T47D (cell line): ENCODE measurements at regions not wholly inside any gene's neighbourhood (a gene's known extent, or its start where the extent isn't known, plus 50 kb on each side); places are given as distances from the start of the nearest gene placed in this dataset.
"Not testable (repeated sequence)": the region's sequence is repeated elsewhere in the genome, so short reads cannot be mapped to it uniquely, and the experiment has no call there.

Experiments used
- DNase-seq, 2 experiments: peaks; one replicate each; pipeline versions ENCODE4 v3.0.0 to v3.0.0-alpha.2; 2011 to 2012; ENCODE audit warnings: low read depth in 1 of 2, low spot score in 1 of 2
- JUND ChIP-seq: IDR thresholded peaks from 2 replicates; pipeline ENCODE4 v1.6.1; 2012; ENCODE audit warnings: low read depth
- in situ Hi-C: cut with HindIII; loops from 2 replicates; pipeline ENCODE4 v1.10.0; 2016; ENCODE audit warnings: low sequenced_read_pairs, low pct_unique_long_range_greater_than_20kb

DNA sequence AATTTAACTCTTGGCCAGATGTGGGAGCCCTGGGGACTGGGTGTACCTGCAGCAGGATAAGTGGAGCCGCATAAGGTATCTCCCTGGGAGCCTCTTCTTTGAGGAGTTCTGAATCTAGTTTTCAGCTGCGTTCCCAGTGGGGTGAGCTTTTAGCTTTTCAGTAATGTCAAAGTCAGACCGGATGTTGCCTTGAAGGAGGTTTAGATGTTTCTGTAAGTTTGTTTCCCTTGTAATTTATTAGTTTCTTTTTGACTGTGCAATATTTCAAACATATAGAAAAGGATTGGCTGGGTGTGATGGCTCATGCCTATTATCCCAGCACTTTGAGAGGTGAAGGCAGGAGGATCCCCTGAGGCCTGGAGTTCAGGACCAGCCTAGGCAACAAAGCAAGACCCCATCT, 98.6 kb upstream of the EEF2KMT start:
- no peak for TF ChIP-seq JUND
- no peak for DNase-seq
- in situ Hi-C loops: no loop called here

DNA sequence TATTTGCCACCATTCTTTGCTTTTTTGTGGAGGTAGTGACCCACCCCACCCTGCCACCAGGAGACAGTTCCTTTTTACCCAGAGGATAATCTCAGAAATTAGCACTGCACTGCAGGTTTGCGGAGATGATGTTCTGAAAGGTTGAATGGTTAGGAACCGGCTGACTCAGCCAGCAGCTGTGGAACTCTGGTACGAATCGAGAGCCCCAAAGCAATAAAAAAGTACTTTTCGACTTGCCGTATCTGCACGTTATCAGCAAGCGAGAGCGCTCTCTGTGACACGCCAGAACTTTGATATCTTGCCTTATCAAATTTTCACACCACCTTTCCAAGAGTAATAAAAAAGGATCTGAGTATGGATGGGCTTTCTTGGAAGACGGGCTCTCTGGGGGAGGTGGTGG, 96.3 kb upstream of the EEF2KMT start:
- in situ Hi-C loops: no loop called here
- no peak for DNase-seq
- no peak for TF ChIP-seq JUND

DNA sequence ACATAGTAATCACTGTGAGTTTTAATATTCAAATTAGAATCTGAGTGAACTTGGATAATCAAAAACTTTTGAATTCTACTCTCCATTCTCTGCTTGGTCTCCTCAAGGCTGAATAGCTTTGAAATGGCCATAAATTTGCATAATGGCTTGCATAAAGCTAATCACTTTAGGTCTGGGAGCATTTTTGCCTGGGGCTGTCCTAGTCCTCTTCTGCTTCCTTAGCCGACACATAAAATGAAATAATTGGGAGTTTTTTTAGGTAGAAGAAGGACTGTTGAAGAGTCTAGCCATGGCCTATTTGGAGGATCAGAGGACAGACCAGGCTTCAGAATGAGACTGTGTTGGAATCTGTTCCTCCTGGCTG, 91.4 kb upstream of the EEF2KMT start:
- no peak for DNase-seq
- in situ Hi-C loops: no loop called here
- no peak for TF ChIP-seq JUND

DNA sequence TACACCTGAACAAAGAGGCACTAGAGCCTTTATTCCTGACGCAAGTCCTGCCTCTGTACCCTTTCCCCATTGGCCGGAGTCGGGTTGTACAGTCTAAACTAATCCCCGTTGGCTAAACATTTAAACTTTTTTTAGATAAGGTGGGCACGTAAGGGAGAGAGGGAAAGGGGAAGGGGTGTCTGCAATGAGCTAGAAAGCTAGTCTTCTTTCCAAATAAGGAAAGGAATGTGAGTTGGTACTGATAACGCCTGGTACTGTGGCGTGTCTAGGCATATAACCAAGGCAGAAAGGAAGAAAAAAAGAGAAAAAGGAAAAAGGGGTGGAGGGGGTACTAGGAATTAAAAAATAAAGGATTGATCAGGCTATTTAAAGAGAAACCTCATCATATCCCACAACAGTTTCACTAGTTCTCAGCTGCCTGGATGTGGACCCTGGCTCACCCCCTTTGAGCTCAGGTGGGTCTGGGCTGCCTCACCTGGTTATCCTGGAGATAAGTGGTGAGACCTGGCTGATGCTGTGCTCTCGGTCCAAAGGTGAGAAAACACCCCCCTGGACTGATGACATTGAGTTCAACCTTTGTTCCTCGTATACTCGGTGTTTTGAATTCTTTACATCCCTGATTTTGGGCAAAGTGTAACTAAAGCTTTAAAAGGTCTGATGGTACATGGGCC, 90.9 kb upstream of the EEF2KMT start:
- in situ Hi-C loops: no loop called here
- TF ChIP-seq JUND: no peak

DNA sequence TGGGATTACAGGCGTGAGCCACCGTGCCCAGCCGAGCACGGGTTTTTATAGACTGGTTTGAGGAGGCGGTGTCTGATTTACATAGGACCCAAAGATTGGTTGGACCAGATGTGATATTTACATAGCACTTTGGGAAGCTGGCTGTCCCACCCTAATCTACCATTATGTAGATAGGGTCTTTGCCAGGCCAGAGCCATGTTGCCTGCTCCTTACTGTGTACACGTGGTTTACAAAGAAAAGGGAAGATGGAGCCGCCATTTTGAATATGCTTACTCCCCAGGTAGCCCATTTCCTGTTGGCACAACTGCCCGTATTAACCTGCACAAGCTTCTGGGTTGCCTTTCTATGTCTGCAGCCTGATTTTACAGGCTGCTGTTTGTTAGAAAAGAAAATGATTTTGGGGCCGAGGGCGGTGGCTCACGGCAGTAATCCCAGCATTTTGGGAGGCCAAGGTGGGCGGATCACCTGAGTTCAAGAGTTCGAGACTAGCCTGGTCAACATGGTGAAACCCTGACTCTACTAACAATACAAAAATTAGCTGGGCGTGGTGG, 89.9 kb upstream of the EEF2KMT start:
- in situ Hi-C loops: no loop called here
- TF ChIP-seq JUND: no peak
- DNase-seq: no peak

More for the DNA sequence above, 90.9 kb upstream of the EEF2KMT start:
- DNase-seq: no peak

DNA sequence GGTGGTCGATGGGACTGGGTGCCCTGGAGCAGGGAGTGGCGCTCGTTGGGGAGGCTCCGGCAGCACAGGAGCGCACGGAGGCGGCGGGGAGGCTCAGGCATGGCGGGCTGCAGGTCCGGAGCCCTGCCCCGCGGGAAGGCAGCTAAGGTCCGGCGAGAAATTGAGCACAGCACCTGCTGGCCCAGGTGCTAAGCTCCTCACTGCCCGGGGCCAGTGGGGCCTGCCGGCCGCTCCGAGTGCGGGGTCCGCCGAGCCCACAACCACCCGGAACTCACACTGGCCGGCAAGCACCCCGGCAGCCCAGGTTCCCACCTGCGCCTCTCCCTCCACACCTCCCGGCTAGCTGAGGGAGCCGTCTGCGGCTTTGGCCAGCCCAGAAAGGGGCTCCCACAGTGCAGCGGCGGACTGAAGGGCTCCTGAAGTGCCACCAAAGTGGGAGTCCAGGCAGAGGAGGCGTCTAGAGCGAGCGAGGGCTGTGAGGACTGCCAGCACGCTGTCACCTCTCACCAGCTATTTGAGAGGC, 88.8 kb upstream of the EEF2KMT start:
- in situ Hi-C loops: no loop called here
- no peak for DNase-seq
- TF ChIP-seq JUND: no peak

DNA sequence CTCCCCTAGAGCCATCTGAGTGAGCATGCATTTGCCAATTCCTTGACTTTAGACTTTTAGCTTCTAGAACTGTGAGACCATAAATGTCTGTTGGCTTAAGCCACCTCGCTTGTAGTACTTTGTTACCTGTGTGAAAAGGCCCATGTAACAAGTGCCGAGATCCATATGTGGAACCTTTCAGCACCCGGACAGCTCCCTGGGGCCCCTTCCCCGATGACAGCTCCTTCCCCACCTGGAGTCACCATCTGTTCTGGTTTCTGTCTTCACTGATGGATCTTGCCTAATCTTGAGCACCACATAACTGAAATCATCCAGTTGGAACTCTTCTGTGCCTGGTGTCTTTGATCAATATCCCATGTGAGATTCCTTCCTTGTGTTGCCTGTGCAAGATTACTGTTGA, 78.9 kb upstream of the EEF2KMT start:
- peak in 1 of 2 experiments; percentile 25 for DNase-seq
- no peak for TF ChIP-seq JUND
- in situ Hi-C loops: no loop called here

DNA sequence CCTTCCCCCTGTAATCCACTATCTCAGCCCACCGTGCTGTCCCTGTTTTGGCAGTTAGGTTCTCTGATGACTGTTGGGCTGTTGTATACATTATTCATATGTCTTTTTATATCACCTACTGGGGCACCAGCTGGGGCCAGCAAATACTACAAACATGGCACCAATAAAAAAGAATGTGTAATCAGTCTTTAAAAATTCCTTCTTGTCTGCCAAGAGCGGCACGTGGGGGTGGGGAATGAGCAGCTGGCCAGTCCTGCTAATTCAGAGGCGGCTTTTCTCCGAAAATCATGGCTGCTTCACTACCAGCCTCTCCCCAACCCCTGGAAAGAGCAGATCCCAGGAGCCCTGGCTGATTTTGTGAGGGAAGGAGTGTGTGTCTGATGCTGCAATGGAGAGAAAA, 77.7 kb upstream of the EEF2KMT start:
- no peak for TF ChIP-seq JUND
- no peak for DNase-seq
- in situ Hi-C loops: no loop called here

DNA sequence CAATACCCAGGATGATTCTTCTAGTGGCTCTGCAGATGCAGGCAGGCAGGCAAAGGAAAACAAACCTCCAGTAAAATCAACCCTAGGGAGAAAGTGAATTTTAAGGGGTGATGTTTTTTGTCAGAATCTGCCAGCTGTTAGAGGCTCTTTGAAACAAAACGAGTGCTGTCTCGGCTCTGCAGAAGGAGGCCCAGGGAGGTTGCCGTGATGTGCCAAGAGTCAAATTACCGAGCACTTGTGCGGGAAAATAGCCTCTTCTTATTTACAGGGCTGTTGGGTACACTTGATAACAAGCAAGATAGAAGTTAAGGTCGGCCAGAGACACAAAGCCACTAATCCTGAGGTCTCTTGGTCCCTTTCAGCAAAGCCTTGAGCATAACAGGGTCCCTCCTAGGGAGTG, 68.9 kb upstream of the EEF2KMT start:
- DNase-seq: no peak

DNA sequence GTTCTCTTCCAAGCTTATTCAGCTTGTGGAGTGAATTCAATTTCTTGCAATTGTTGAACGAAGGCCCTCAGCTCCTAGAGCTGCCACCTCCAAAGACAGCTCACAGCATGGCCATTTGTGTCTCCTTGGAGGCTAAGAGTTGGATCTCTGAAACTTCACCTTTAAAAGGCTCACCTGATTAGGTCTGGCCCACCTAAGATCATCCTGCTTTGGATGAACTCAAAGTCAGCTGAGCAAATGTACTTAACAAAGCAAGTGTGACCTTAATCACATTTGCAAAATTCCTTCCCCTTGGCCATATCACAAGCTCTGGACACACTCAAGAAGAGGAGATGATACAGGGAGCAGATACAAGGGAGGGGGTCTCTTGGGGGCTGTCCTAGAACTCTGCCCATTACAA, 67.8 kb upstream of the EEF2KMT start:
- DNase-seq, in situ Hi-C loops: not testable (repeated sequence)

More for the DNA sequence above, 68.9 kb upstream of the EEF2KMT start:
- in situ Hi-C loops: no loop called here
- no peak for TF ChIP-seq JUND

DNA sequence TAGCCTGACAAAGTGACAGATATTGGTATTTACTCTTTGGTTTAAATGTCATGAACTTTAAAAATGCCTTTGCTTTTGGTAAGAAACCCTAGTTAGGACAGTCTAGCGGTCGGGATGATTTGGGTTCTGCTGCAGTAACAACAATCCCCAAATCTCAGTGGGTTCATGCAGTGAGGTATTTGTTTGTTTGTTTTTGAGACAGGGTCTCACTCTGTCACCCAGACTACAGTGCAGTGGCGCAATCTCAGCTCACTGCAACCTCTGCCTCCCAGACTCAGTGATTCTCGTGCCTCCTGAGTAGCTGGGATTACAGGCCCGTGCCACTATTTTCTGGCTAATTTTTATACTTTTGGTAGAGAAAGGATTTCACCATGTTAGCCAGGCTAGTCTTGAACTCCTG, 65.2 kb upstream of the EEF2KMT start:
- DNase-seq, in situ Hi-C loops: not testable (repeated sequence)

DNA sequence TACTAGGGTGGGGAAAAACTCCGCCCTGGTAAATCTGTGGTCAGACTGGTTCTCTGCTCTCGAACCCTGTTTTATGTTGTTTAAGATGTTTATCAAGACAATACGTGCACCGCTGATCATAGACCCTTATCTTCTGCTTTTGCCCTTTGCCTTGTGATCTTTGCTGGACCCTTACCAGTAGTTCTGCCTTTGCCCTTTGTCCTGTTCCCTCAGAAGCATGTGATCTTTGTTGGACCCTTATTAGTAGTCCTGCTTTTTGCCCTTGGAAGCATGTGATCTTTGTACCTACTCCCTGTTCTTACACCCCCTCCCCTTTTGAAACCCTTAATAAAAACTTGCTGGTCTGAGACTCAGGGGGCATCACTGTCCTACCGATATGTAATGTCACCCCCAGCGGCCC, 64.3 kb upstream of the EEF2KMT start:
- in situ Hi-C loops, DNase-seq: not testable (repeated sequence)

DNA sequence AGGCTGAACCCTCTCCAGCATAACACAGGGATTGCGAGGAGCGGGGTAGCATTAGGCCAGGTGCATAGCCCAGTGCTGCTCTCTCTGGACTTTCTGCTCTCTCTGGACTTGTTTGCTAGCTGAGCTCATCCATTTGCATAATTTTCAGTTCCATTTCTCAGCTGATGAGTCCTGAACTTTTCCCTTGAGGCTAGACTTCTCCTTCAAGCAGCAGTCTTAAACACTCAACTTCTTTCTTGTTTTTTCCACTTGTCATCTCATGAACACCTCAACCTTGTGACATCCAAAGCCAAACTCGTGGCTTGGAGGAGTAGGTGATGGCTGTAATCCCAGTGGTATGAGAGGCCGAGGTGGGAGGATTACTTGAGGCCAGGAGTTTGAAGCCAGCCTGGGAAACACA, 62.4 kb upstream of the EEF2KMT start:
- in situ Hi-C loops, DNase-seq: not testable (repeated sequence)

DNA sequence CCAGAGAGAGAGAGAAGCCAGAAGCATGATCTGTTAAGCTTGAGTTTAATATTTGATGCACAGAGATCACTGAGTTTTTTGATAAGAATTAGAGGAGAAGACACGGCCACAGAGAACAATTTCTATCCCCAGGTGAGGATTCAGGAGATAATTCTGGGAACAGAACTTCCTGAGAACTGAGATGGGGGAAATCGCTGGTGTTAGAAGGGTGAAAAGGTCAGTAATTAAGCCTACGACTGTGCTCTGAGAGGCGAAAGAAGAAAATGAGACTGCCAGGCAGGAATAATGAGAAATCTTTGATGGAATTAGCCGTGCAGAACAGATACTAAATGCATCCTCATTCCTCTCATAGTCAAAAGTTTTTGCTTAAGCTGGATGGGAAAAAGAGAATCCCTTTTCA, 61.9 kb upstream of the EEF2KMT start:
- in situ Hi-C loops, DNase-seq: not testable (repeated sequence)
